ENCODE measurements at regions not wholly inside any gene's neighbourhood (a gene's known extent, or its start where the extent isn't known, plus 50 kb on each side); places are given as distances from the start of the nearest gene placed in this dataset.

DNA sequence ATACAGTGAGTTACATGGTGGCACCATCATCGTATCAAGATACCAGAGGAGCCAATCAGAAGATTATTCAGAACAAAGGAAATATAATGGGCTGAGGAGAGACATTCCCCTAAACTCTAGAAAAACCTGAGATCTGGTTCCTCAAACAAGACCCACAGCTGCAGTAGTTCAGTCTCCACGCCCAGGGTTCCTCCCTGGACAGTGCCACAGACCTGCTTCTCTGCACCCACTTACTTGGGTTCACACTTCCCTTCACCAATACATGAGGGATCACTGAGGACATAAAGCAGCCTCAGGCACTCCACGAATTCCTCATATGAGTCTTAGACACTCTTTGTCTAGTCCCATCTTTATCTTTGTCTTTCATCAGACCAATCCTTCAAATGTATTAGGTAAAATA lies 101.7 kb downstream of the APTX start:
- intact Hi-C loops (cut with micrococcal nuclease; ENCODE audit: unreplicated experiment): no loop called here
- no TSS peak for BruUV-seq (replicated peaks)
- Histone ChIP-seq H3K4me3 (ENCODE audit: low read depth, low read length, poor library complexity, severe bottlenecking) (no peak overlapping the region), H2AFZ (ENCODE audit: low read length) (no peak overlapping the region), H3K9me2 (ENCODE audit: insufficient read depth, low read length) (no peaks in the 10 kb centered on the region), H3K4me1 (ENCODE audit: insufficient read depth, low read length, poor library complexity, severe bottlenecking) (no peaks in the 10 kb centered on the region), H3K36me3 (ENCODE audit: insufficient read depth, low read length) (no peaks in the 10 kb centered on the region), H4K20me1 (ENCODE audit: insufficient read depth, low read length) (no peaks in the 10 kb centered on the region), H3K27ac (ENCODE audit: low read depth, low read length, poor library complexity, severe bottlenecking) (no peak overlapping the region), H3K79me2 (ENCODE audit: insufficient read depth, low read depth, low read length) (no peaks in the 10 kb centered on the region), H3K9me3 (ENCODE audit: low read length) (no peaks in the 10 kb centered on the region), H3K4me2 (ENCODE audit: low read length) (no peak overlapping the region)
- ChIA-PET POLR2A (interaction anchor here (0.6 to 1.0 kb wide), 4 partner anchors 15 to 609 kb away, joined by 3 to 4 read pairs (median 4); no protein-coding TSS in a partner anchor), CTCF (ENCODE audit: unreplicated experiment) (no interaction called here)
- TF ChIP-seq EZH2phosphoT487 (IDR thresholded peaks at IDR 0.05; ENCODE audit: borderline replicate concordance, low read depth, low read length): no peak
- TF ChIP-seq, protein P1, sequence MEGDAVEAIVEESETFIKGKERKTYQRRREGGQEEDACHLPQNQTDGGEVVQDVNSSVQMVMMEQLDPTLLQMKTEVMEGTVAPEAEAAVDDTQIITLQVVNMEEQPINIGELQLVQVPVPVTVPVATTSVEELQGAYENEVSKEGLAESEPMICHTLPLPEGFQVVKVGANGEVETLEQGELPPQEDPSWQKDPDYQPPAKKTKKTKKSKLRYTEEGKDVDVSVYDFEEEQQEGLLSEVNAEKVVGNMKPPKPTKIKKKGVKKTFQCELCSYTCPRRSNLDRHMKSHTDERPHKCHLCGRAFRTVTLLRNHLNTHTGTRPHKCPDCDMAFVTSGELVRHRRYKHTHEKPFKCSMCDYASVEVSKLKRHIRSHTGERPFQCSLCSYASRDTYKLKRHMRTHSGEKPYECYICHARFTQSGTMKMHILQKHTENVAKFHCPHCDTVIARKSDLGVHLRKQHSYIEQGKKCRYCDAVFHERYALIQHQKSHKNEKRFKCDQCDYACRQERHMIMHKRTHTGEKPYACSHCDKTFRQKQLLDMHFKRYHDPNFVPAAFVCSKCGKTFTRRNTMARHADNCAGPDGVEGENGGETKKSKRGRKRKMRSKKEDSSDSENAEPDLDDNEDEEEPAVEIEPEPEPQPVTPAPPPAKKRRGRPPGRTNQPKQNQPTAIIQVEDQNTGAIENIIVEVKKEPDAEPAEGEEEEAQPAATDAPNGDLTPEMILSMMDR (conservative IDR thresholded peaks at IDR 0.05; ENCODE audit: low read length): no peak
- DNase-seq (ENCODE audit: low spot score): no peak

DNA sequence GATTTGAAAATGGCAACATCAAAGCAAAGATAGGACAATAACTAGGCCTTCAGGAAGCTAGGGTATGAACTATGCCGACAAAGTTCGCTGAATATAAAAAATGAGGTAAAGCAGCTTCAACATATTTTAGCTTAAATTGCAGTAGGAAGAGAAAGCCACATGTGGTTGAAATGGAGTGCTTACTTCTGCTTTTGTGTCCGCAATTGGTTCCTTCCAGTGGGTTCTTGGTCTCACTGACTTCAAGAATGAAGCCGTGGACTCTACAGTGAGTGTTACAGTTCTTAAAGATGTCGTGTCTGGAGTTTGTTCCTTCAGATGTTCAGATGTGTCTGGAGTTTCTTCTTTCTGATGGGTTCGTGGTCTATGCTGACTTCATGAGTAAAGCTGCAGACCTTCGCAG lies 95.2 kb downstream of the APTX start:
- Histone ChIP-seq H3K9me2 (ENCODE audit: insufficient read depth, low read length) (no peaks in the 10 kb centered on the region), H3K4me2 (ENCODE audit: low read length) (no peak overlapping the region), H3K27ac (ENCODE audit: low read depth, low read length, poor library complexity, severe bottlenecking) (no peak overlapping the region), H2AFZ (ENCODE audit: low read length) (no peak overlapping the region), H3K4me1 (ENCODE audit: insufficient read depth, low read length, poor library complexity, severe bottlenecking) (no peaks in the 10 kb centered on the region), H3K79me2 (ENCODE audit: insufficient read depth, low read depth, low read length) (no peaks in the 10 kb centered on the region), H3K36me3 (ENCODE audit: insufficient read depth, low read length) (no peaks in the 10 kb centered on the region), H3K9me3 (ENCODE audit: low read length) (no peaks in the 10 kb centered on the region), H4K20me1 (ENCODE audit: insufficient read depth, low read length) (no peaks in the 10 kb centered on the region), H3K4me3 (ENCODE audit: low read depth, low read length, poor library complexity, severe bottlenecking) (no peak overlapping the region)
- no peak for DNase-seq (ENCODE audit: low spot score)
- CTCF ChIA-PET (ENCODE audit: unreplicated experiment): no interaction called here
- intact Hi-C loops (cut with micrococcal nuclease; ENCODE audit: unreplicated experiment): no loop called here
- BruUV-seq (replicated peaks): no TSS peak
- no peak for TF ChIP-seq EZH2phosphoT487 (IDR thresholded peaks at IDR 0.05; ENCODE audit: borderline replicate concordance, low read depth, low read length)
- TF ChIP-seq, protein P1 (conservative IDR thresholded peaks at IDR 0.05; ENCODE audit: low read length): no peak
- POLR2A ChIA-PET: no interaction called here

DNA sequence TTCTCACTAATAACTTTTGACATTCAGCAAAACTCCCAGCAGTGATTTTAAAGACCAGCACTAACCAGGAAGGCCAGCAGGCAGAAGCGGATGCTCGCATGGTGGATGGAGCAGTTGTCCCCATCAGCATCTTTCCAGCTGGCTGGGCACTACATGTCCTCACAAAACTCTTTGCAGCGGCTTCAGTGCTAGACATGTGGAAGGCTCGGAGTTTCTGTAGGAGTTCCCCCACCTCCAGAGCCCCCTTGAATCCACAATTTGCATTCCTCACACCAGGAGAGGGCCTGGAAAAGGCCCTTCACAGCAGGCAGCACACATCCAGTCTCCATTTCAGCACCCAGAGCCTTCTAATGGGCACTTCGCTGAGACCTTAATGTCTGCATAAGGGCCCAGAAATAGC lies 85.6 kb downstream of the APTX start:
- H3K79me2 ChIP-seq (ENCODE audit: insufficient read depth, low read depth, low read length): no peaks in the 10 kb centered on the region
- no peaks in the 10 kb centered on the region for H3K36me3 ChIP-seq (ENCODE audit: insufficient read depth, low read length)
- ChIA-PET CTCF (ENCODE audit: unreplicated experiment) (no interaction called here), POLR2A (no interaction called here)
- no peaks in the 10 kb centered on the region for H3K9me3 ChIP-seq (ENCODE audit: low read length)
- H3K9me2 ChIP-seq (ENCODE audit: insufficient read depth, low read length): no peaks in the 10 kb centered on the region
- H2AFZ ChIP-seq (ENCODE audit: low read length): no peak overlapping the region
- TF ChIP-seq, protein P1 (conservative IDR thresholded peaks at IDR 0.05; ENCODE audit: low read length): no peak
- no peak for TF ChIP-seq EZH2phosphoT487 (IDR thresholded peaks at IDR 0.05; ENCODE audit: borderline replicate concordance, low read depth, low read length)
- no peak overlapping the region for H3K4me2 ChIP-seq (ENCODE audit: low read length)
- no peaks in the 10 kb centered on the region for H4K20me1 ChIP-seq (ENCODE audit: insufficient read depth, low read length)
- no peak for DNase-seq (ENCODE audit: low spot score)
- no peak overlapping the region for H3K4me3 ChIP-seq (ENCODE audit: low read depth, low read length, poor library complexity, severe bottlenecking)
- no peak overlapping the region for H3K27ac ChIP-seq (ENCODE audit: low read depth, low read length, poor library complexity, severe bottlenecking)
- H3K4me1 ChIP-seq (ENCODE audit: insufficient read depth, low read length, poor library complexity, severe bottlenecking): no peaks in the 10 kb centered on the region
- intact Hi-C loops (cut with micrococcal nuclease; ENCODE audit: unreplicated experiment): no loop called here
- BruUV-seq (replicated peaks): no TSS peak
